H9 (cell line): ENCODE measurements at regions not wholly inside any gene's neighbourhood (a gene's known extent, or its start where the extent isn't known, plus 50 kb on each side); places are given as distances from the start of the nearest gene placed in this dataset.

Source experiments
- DNase-seq: peaks from one replicate; pipeline ENCODE4 v3.0.0-alpha.2; 2017
- H2AFZ ChIP-seq: one replicate; pipeline ENCODE4 v1.6.1; 2013; ENCODE audit warnings: mild to moderate bottlenecking, low read length, control low read depth, moderate library complexity
- H2AK5ac ChIP-seq: 2 replicates; pipeline ENCODE4 v1.6.1; 2013; ENCODE audit warnings: low read length, control low read depth, mixed read lengths; ENCODE audit not compliant: insufficient read length
- H2BK120ac ChIP-seq: one replicate; pipeline ENCODE4 v1.6.1; 2013; ENCODE audit warnings: low read depth, mild to moderate bottlenecking, low read length, control low read depth, inconsistent platforms; ENCODE audit not compliant: poor library complexity, severe bottlenecking
- H2BK12ac ChIP-seq: 2 replicates; pipeline ENCODE4 v1.6.1; 2013; ENCODE audit warnings: low read length, control low read depth, mixed read lengths, low read depth; ENCODE audit not compliant: insufficient read length
- H2BK15ac ChIP-seq: 2 replicates; pipeline ENCODE4 v1.6.1; 2013; ENCODE audit warnings: low read depth, low read length, control low read depth
- H2BK20ac ChIP-seq: one replicate; pipeline ENCODE4 v1.6.1; 2013; ENCODE audit warnings: low read depth, mild to moderate bottlenecking, low read length, control low read depth, inconsistent platforms; ENCODE audit not compliant: poor library complexity, severe bottlenecking
- H2BK5ac ChIP-seq: 2 replicates; pipeline ENCODE4 v1.6.1; 2013; ENCODE audit warnings: low read length, control low read depth, mixed read lengths; ENCODE audit not compliant: insufficient read length
- H3K14ac ChIP-seq: 2 replicates; pipeline ENCODE4 v1.6.1; 2013; ENCODE audit warnings: low read length, control low read depth; ENCODE audit not compliant: insufficient read depth
- H3K18ac ChIP-seq: 2 replicates; pipeline ENCODE4 v1.6.1; 2013; ENCODE audit warnings: low read depth, mild to moderate bottlenecking, mixed read lengths, low read length, control low read depth; ENCODE audit not compliant: insufficient read length
- H3K23ac ChIP-seq: 2 replicates; pipeline ENCODE4 v1.6.1; 2013; ENCODE audit warnings: low read length, control low read depth, mixed read lengths, low read depth; ENCODE audit not compliant: insufficient read length
- H3K23me2 ChIP-seq: 2 replicates; pipeline ENCODE4 v1.6.1; 2013; ENCODE audit warnings: low read depth, mild to moderate bottlenecking, mixed read lengths, low read length, control low read depth; ENCODE audit not compliant: insufficient read length, poor library complexity, severe bottlenecking
- H3K27ac ChIP-seq: 2 replicates; pipeline ENCODE4 v1.5.1; 2013; ENCODE audit warnings: low read length, control low read depth, mixed read lengths, low read depth; ENCODE audit not compliant: insufficient read length
- H3K27me3 ChIP-seq: 2 replicates; pipeline ENCODE4 v1.6.1; 2013; ENCODE audit warnings: low read length, control low read depth, inconsistent platforms; ENCODE audit not compliant: insufficient read depth
- H3K4ac ChIP-seq: 2 replicates; pipeline ENCODE4 v1.6.1; 2013; ENCODE audit warnings: low read depth, mild to moderate bottlenecking, control low read depth, inconsistent platforms, low read length, moderate library complexity
- H3K4me1 ChIP-seq: 2 replicates; pipeline ENCODE4 v1.6.1; 2013; ENCODE audit warnings: low read length, control low read depth, inconsistent platforms; ENCODE audit not compliant: insufficient read depth
- H3K4me2 ChIP-seq: 2 replicates; pipeline ENCODE4 v1.6.1; 2013; ENCODE audit warnings: low read length, control low read depth, mixed read lengths; ENCODE audit not compliant: insufficient read length, insufficient read depth
- H3K56ac ChIP-seq: 2 replicates; pipeline ENCODE4 v1.6.1; 2013; ENCODE audit warnings: low read depth, mild to moderate bottlenecking, mixed read lengths, low read length, control low read depth; ENCODE audit not compliant: insufficient read length
- H3K79me1 ChIP-seq: 2 replicates; pipeline ENCODE4 v1.6.1; 2013; ENCODE audit warnings: low read depth, mild to moderate bottlenecking, moderate library complexity, low read length, control low read depth, inconsistent platforms; ENCODE audit not compliant: insufficient read depth, poor library complexity, severe bottlenecking
- H3K79me2 ChIP-seq: 2 replicates; pipeline ENCODE4 v1.6.1; 2013; ENCODE audit warnings: low read length, control low read depth, inconsistent platforms; ENCODE audit not compliant: insufficient read depth
- H3K9ac ChIP-seq: 2 replicates; pipeline ENCODE4 v1.6.1; 2013; ENCODE audit warnings: low read length, control low read depth, mixed read lengths; ENCODE audit not compliant: insufficient read length; ENCODE audit errors: extremely low read depth
- H3K9me3 ChIP-seq: one replicate; pipeline ENCODE4 v1.6.1; 2013; ENCODE audit warnings: low read depth, low read length, inconsistent platforms; ENCODE audit not compliant: control insufficient read depth
- H3T11ph ChIP-seq: one replicate; pipeline ENCODE4 v1.6.1; 2013; ENCODE audit warnings: mild to moderate bottlenecking, low read length, control low read depth, inconsistent platforms
- H4K20me1 ChIP-seq: one replicate; pipeline ENCODE4 v1.6.1; 2013; ENCODE audit not compliant: control insufficient read depth, insufficient read length, insufficient read depth
- H4K5ac ChIP-seq: 2 replicates; pipeline ENCODE4 v1.6.1; 2013; ENCODE audit warnings: low read depth, mild to moderate bottlenecking, mixed read lengths, low read length, control low read depth; ENCODE audit not compliant: insufficient read length
- H4K8ac ChIP-seq: replicated peaks from 2 replicates; pipeline ENCODE4 v1.6.1; 2013; ENCODE audit warnings: low read length, control low read depth, mixed read lengths, low read depth; ENCODE audit not compliant: insufficient read length
- H4K91ac ChIP-seq: 2 replicates; pipeline ENCODE4 v1.6.1; 2013; ENCODE audit warnings: low read depth, mild to moderate bottlenecking, moderate library complexity, mixed read lengths, low read length, control low read depth; ENCODE audit not compliant: insufficient read length
- H3K27ac Mint-ChIP-seq, 3 experiments: 2 replicates in 2 of 3; 3 replicates in 1 of 3; pipeline ENCODE4 v1.8.0; 2020 to 2021; ENCODE audit warnings: mixed read lengths in 3 of 3, mild to moderate bottlenecking in 1 of 3, moderate library complexity in 1 of 3
- H3K27me3 Mint-ChIP-seq: 2 replicates; pipeline ENCODE4 v1.8.0; 2021; ENCODE audit warnings: low read depth, mild to moderate bottlenecking, moderate library complexity, mixed read lengths
- H3K36me3 Mint-ChIP-seq, 3 experiments: 2 replicates in 2 of 3; 3 replicates in 1 of 3; pipeline ENCODE4 v1.8.0; 2020 to 2021; ENCODE audit warnings: low read depth in 3 of 3, mixed read lengths in 3 of 3; ENCODE audit not compliant: insufficient read depth in 1 of 3
- H3K4me1 Mint-ChIP-seq, 2 experiments: 2 replicates each; pipeline ENCODE4 v1.8.0; 2020; ENCODE audit warnings: mixed read lengths in 2 of 2
- H3K4me3 Mint-ChIP-seq, 2 experiments: 2 replicates in 1 of 2; 3 replicates in 1 of 2; pipeline ENCODE4 v1.8.0; 2020 to 2021; ENCODE audit warnings: mild to moderate bottlenecking in 2 of 2, mixed read lengths in 2 of 2, moderate library complexity in 1 of 2
- H3K9me3 Mint-ChIP-seq, 2 experiments: 2 replicates in 1 of 2; 3 replicates in 1 of 2; pipeline ENCODE4 v1.8.0; 2020; ENCODE audit warnings: mild to moderate bottlenecking in 2 of 2, mixed read lengths in 2 of 2, moderate library complexity in 1 of 2
- WGBS: extraction: QIAGEN DNeasy Blood & Tissue Kit; methylation state at CpG from one replicate; pipeline ENCODE4 v1.1.7; 2013; ENCODE audit warnings: missing lambda C conversion rate, low lambda C conversion rate, mixed read lengths; ENCODE audit not compliant: insufficient read length; ENCODE audit errors: extremely low coverage; 5-methylcytosine and 5-hydroxymethylcytosine counted together
- TF ChIP-seq, protein P1 (sequence below): fragments of 200-600 bp; sonication (generic); conservative IDR thresholded peaks from 3 replicates; pipeline ENCODE4 v1.8.0; 2021; ENCODE audit warnings: antibody characterized with exemption, mild to moderate bottlenecking

DNA sequence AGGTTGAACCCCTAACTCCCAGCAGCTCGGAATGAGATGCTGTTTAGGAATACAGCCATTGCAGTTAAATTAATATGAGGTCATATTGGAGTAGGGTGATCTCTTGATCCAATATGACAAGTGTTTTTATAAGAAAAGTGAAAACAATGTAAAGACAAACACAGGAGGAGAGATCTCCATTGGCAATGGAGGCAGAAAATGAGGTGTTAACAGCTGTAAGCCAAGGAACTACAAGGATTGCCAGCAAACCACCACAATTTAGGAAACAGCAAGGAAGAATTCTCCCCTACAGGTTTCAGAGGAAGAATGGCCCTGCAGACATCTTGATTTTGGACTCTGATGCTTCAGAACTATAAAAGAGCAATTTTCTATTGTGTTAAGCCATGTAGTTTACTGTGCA is 774.3 kb downstream of the MRPL39 start:
- H2BK12ac ChIP-seq: no peak overlapping the region
- H3K4me1 ChIP-seq: no peaks in the 10 kb centered on the region
- H3K9ac ChIP-seq: no peak overlapping the region
- no peaks in the 10 kb centered on the region for H3K9me3 ChIP-seq
- WGBS: no CpG with 5 or more reads among the region's 1 CpG
- H3K4me2 ChIP-seq: no peak overlapping the region
- no peaks in the 10 kb centered on the region for H3K79me2 ChIP-seq
- H3K18ac ChIP-seq: no peak overlapping the region
- no peak overlapping the region for H4K91ac ChIP-seq
- H3T11ph ChIP-seq: no peak overlapping the region
- H2BK20ac ChIP-seq: no peak overlapping the region
- Mint-ChIP-seq H3K9me3 (peaks cover 22 to 43% of the 10 kb centered on the region in 2 experiments), H3K27me3 (no peaks in the 10 kb centered on the region), H3K36me3 (no peaks in the 10 kb centered on the region), H3K4me1 (no peaks in the 10 kb centered on the region), H3K27ac (no peak overlapping the region), H3K4me3 (no peak overlapping the region)
- no peaks in the 10 kb centered on the region for H3K27me3 ChIP-seq
- H4K5ac ChIP-seq: no peak overlapping the region
- H3K4ac ChIP-seq: no peak overlapping the region
- H3K23ac ChIP-seq: no peak overlapping the region
- no peak overlapping the region for H4K8ac ChIP-seq
- no peaks in the 10 kb centered on the region for H3K23me2 ChIP-seq
- TF ChIP-seq, protein P1, sequence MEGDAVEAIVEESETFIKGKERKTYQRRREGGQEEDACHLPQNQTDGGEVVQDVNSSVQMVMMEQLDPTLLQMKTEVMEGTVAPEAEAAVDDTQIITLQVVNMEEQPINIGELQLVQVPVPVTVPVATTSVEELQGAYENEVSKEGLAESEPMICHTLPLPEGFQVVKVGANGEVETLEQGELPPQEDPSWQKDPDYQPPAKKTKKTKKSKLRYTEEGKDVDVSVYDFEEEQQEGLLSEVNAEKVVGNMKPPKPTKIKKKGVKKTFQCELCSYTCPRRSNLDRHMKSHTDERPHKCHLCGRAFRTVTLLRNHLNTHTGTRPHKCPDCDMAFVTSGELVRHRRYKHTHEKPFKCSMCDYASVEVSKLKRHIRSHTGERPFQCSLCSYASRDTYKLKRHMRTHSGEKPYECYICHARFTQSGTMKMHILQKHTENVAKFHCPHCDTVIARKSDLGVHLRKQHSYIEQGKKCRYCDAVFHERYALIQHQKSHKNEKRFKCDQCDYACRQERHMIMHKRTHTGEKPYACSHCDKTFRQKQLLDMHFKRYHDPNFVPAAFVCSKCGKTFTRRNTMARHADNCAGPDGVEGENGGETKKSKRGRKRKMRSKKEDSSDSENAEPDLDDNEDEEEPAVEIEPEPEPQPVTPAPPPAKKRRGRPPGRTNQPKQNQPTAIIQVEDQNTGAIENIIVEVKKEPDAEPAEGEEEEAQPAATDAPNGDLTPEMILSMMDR: no peak
- no peaks in the 10 kb centered on the region for H3K79me1 ChIP-seq
- no peak overlapping the region for H2AK5ac ChIP-seq
- no peak overlapping the region for H2BK15ac ChIP-seq
- no peak overlapping the region for H2AFZ ChIP-seq
- no peak for DNase-seq
- no peak overlapping the region for H2BK5ac ChIP-seq
- H3K56ac ChIP-seq: no peak overlapping the region
- no peaks in the 10 kb centered on the region for H4K20me1 ChIP-seq
- H2BK120ac ChIP-seq: no peak overlapping the region
- no peak overlapping the region for H3K14ac ChIP-seq
- no peak overlapping the region for H3K27ac ChIP-seq
